ENCODE measurements at regions not wholly inside any gene's neighbourhood (a gene's known extent, or its start where the extent isn't known, plus 50 kb on each side); places are given as distances from the start of the nearest gene placed in this dataset.

DNA sequence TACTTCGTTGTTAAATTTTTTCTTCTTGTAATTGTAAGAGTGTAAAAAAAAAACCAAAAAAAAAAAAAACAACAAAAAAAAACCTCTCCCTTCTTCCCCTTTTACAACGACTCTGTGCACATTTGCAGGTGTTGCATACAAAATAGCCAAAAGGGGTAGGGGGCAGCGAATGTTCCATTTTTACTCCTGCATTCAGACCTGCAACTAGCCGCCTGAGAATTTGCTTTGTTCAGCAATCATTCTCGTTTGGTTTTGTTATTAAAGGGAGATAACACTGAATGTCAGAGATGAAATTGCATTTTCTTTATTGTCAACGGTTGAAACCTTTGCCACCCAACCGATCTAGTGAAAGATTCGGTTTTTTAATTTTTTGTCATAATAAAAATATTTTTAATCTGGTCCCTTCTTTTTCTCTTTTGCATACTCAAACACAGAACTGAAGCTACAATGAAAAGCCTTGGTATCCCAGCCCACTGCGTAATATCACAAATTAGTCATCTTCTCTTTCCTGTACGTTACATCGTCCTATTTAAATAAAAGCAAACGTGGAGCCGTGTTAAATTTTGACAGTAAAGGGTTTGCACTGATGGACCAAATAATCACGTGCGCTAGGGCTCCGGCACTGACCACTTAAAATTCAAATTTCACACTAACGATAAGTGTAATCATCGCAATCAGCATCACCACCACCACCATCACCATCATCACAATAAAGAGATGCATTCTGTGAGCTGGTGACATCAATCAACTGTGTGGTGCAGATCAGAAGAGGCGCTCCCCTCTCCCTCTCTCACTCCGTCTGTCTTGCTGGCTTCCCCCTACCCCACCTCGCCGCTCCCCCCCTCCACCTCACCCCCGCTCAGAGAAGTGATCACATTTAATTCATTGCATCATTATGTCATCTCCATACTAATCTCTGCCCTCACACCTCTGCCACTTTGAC, 406.2 kb upstream of the PSMD7 start:
- Mint-ChIP-seq H3K36me3 (ENCODE audit: low read depth) (no peaks in the 10 kb centered on the region), H3K27ac (peak overlapping the region; percentile 80; the same call in 1 of the 2 replicates), H3K4me1 (peaks cover 76% of the 10 kb centered on the region), H3K4me3 (peak overlapping the region; percentile 72), H3K9me3 (no peaks in the 10 kb centered on the region), H3K27me3 (ENCODE audit: insufficient read depth, low read depth, poor library complexity) (peaks cover 4% of the 10 kb centered on the region)
- no peaks in the 10 kb centered on the region for H3K36me3 ChIP-seq (ENCODE audit: insufficient read depth)
- no peaks in the 10 kb centered on the region for H3K27me3 ChIP-seq (ENCODE audit: insufficient read depth)
- no peak for DNase-seq (ENCODE audit: low spot score)
- no peaks in the 10 kb centered on the region for H3K79me2 ChIP-seq (replicated peaks; ENCODE audit: insufficient read depth)
- H3F3A ChIP-seq (replicated peaks; ENCODE audit: low read depth), result no peaks in the 10 kb centered on the region
- ATAC-seq, result peak; percentile 47
- H3K27ac ChIP-seq (ENCODE audit: low read depth), result no peak overlapping the region
- peak overlapping the region; percentile 50 for H3K4me3 ChIP-seq
- H3K4me2 ChIP-seq, result peak overlapping the region; percentile 78
- H3K9me2 ChIP-seq (ENCODE audit: insufficient read depth), result no peaks in the 10 kb centered on the region
- no peaks in the 10 kb centered on the region for H4K20me1 ChIP-seq (replicated peaks; ENCODE audit: insufficient read depth)
- peaks cover 65% of the 10 kb centered on the region for H3K4me1 ChIP-seq (ENCODE audit: insufficient read depth)
- peak overlapping the region; percentile 72 for H2AFZ ChIP-seq
- TF ChIP-seq, protein P1, sequence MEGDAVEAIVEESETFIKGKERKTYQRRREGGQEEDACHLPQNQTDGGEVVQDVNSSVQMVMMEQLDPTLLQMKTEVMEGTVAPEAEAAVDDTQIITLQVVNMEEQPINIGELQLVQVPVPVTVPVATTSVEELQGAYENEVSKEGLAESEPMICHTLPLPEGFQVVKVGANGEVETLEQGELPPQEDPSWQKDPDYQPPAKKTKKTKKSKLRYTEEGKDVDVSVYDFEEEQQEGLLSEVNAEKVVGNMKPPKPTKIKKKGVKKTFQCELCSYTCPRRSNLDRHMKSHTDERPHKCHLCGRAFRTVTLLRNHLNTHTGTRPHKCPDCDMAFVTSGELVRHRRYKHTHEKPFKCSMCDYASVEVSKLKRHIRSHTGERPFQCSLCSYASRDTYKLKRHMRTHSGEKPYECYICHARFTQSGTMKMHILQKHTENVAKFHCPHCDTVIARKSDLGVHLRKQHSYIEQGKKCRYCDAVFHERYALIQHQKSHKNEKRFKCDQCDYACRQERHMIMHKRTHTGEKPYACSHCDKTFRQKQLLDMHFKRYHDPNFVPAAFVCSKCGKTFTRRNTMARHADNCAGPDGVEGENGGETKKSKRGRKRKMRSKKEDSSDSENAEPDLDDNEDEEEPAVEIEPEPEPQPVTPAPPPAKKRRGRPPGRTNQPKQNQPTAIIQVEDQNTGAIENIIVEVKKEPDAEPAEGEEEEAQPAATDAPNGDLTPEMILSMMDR (conservative IDR thresholded peaks at IDR 0.05; ENCODE audit: low read depth in 2 of 2), result no peak

DNA sequence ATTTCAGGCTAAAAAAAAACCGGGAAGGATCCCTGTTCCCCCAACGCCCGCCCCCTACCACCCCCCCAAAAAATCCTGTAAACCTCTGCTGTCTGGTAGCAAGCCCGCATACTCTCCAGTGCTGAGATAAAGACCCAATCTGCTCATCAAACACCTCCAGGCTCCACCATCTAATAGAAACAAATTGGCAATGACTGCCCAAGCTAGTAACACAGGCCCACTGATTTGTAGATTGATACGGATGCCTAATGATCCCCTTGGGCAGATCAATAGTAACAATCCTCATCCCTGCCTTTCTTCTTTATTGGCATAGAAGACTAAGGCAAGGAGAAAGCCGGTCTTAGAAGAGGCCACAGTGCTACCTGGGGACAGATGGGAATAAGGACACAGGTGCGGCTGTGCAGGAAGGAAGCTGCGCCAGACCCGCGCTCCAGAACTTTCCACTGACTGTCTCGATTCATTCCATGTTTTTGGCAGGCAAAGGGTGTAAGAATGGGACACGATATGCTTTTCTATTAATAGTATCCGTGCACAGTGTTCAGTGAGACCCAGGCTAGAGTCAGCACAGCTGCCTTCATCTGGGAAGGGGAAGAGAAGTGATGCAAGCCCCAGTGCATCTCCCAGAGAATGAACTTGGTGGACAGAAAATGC, 407.6 kb upstream of the PSMD7 start:
- no peak for TF ChIP-seq CREB1 (CRISPR knock-in tag; IDR thresholded peaks at IDR 0.05; ENCODE audit: low read depth)
- TF ChIP-seq ZNF114 (CRISPR knock-in tag; IDR thresholded peaks at IDR 0.05), result no peak

DNA sequence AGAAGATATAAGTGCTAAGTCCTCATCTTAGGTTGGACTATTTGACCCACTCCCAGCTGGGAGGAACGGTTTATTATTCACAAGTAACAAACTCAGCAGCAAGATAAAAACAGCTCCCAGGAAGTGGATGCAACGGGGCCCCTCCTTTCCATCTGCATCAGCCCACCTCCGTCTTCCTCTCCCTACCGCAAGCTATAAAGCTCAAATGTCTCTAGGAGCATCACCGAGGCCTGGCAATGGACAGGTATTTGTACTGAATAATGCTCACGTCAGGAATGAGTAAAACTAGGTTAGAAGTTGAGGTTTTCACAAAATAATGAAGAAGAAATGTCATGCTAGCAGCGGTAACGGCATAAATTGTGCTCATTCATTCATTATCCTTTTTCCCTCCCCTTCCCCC, 408.7 kb upstream of the PSMD7 start:
- H3K4me3 Mint-ChIP-seq, result no peak overlapping the region
- TF ChIP-seq, protein P1 (conservative IDR thresholded peaks at IDR 0.05; ENCODE audit: low read depth in 2 of 2), result no peak
- TF ChIP-seq, protein P2, sequence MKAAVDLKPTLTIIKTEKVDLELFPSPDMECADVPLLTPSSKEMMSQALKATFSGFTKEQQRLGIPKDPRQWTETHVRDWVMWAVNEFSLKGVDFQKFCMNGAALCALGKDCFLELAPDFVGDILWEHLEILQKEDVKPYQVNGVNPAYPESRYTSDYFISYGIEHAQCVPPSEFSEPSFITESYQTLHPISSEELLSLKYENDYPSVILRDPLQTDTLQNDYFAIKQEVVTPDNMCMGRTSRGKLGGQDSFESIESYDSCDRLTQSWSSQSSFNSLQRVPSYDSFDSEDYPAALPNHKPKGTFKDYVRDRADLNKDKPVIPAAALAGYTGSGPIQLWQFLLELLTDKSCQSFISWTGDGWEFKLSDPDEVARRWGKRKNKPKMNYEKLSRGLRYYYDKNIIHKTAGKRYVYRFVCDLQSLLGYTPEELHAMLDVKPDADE (IDR thresholded peaks at IDR 0.05), result no peak
- TF ChIP-seq STAT1 (IDR thresholded peaks at IDR 0.05; ENCODE audit: unreplicated experiment), result no peak
- no peak for TF ChIP-seq ZNF114 (CRISPR knock-in tag; IDR thresholded peaks at IDR 0.05)
- TF ChIP-seq EZH2phosphoT487 (IDR thresholded peaks at IDR 0.05; ENCODE audit: unreplicated experiment), result no peak
- TF ChIP-seq POLR2AphosphoS5 (IDR thresholded peaks at IDR 0.05; ENCODE audit: low read depth), result no peak

More for the DNA sequence above, 407.6 kb upstream of the PSMD7 start:
- Histone ChIP-seq H3K27me3 (ENCODE audit: insufficient read depth) (no peaks in the 10 kb centered on the region), H3F3A (replicated peaks; ENCODE audit: low read depth) (no peaks in the 10 kb centered on the region), H3K9me2 (ENCODE audit: insufficient read depth) (no peaks in the 10 kb centered on the region), H3K27ac (ENCODE audit: low read depth) (no peak overlapping the region), H3K36me3 (ENCODE audit: insufficient read depth) (no peaks in the 10 kb centered on the region), H4K20me1 (replicated peaks; ENCODE audit: insufficient read depth) (no peaks in the 10 kb centered on the region), H3K4me2 (no peak overlapping the region), H3K4me3 (no peak overlapping the region), H3K79me2 (replicated peaks; ENCODE audit: insufficient read depth) (no peaks in the 10 kb centered on the region), H3K4me1 (ENCODE audit: insufficient read depth) (peaks cover 63% of the 10 kb centered on the region), H2AFZ (0 out of 2 replicates have a peak overlapping the region, but pooled peaks have one; percentile 2)
- Mint-ChIP-seq H3K27ac (no peak overlapping the region), H3K9me3 (no peaks in the 10 kb centered on the region), H3K36me3 (ENCODE audit: low read depth) (no peaks in the 10 kb centered on the region), H3K27me3 (ENCODE audit: insufficient read depth, low read depth, poor library complexity) (peaks cover 2% of the 10 kb centered on the region), H3K4me1 (peaks cover 67% of the 10 kb centered on the region), H3K4me3 (no peak overlapping the region)
- DNase-seq (ENCODE audit: low spot score), result no peak
- no peak for ATAC-seq

More for the DNA sequence above, 408.7 kb upstream of the PSMD7 start:
- H3K4me2 ChIP-seq, result peak overlapping the region; percentile 65
- no peaks in the 10 kb centered on the region for H3K36me3 ChIP-seq (ENCODE audit: insufficient read depth)
- Mint-ChIP-seq H3K27ac (no peak overlapping the region; the same call in 1 of the 2 replicates), H3K9me3 (no peaks in the 10 kb centered on the region), H3K27me3 (ENCODE audit: insufficient read depth, low read depth, poor library complexity) (peaks cover 2% of the 10 kb centered on the region), H3K4me1 (peaks cover 57% of the 10 kb centered on the region), H3K36me3 (ENCODE audit: low read depth) (no peaks in the 10 kb centered on the region)
- no peaks in the 10 kb centered on the region for H4K20me1 ChIP-seq (replicated peaks; ENCODE audit: insufficient read depth)
- peaks cover 54% of the 10 kb centered on the region for H3K4me1 ChIP-seq (ENCODE audit: insufficient read depth)
- 0 out of 2 replicates have a peak overlapping the region, but pooled peaks have one; percentile 6 for H3K4me3 ChIP-seq
- no peaks in the 10 kb centered on the region for H3K79me2 ChIP-seq (replicated peaks; ENCODE audit: insufficient read depth)
- peak; percentile 40 for DNase-seq (ENCODE audit: low spot score)
- no peaks in the 10 kb centered on the region for H3K27me3 ChIP-seq (ENCODE audit: insufficient read depth)
- no peak overlapping the region for H3K27ac ChIP-seq (ENCODE audit: low read depth)
- no peaks in the 10 kb centered on the region for H3F3A ChIP-seq (replicated peaks; ENCODE audit: low read depth)
- peak overlapping the region; percentile 16; the same call in 1 of the 2 replicates for H2AFZ ChIP-seq
- H3K9me2 ChIP-seq (ENCODE audit: insufficient read depth), result no peaks in the 10 kb centered on the region
- ATAC-seq, result peak; percentile 24; the same call in 2 of the 3 replicates
